ENCODE measurements at regions not wholly inside any gene's neighbourhood (a gene's known extent, or its start where the extent isn't known, plus 50 kb on each side); places are given as distances from the start of the nearest gene placed in this dataset.
"Not testable (repeated sequence)": the region's sequence is repeated elsewhere in the genome, so short reads cannot be mapped to it uniquely, and the experiment has no call there.

- DNase-seq (ENCODE audit: low spot score), result no peak
Measured at GRCh38 chr15:38614621-38615020, 50.0 kb upstream of the RASGRP1 start.

DNA sequence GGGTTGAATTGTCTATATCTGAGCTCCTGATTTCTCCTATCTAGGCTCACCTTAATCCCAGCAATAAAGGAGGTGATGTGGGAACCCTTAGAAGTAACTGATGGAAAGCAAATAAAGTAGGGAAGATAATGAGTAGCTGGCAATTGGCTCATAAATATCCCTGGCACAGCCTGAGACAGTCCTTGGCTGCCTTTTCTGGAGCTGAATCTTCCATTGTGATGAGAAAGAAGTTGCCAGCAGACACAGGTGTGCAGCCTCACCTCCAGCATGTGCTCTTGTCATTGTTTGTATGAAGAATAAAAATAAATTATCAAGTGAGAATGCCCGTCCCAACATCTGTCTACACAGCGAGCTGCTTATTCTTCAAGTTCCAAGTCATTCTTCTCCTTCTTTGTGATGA is 53.2 kb upstream of the RASGRP1 start:
- no peak for DNase-seq (ENCODE audit: low spot score)

GRCh38 chr15:38618242-38618955 is 53.8 kb upstream of the RASGRP1 start:
- no peak for DNase-seq (ENCODE audit: low spot score)

GRCh38 chr15:38620098-38620497 is 55.5 kb upstream of the RASGRP1 start:
- DNase-seq (ENCODE audit: low spot score), result no peak

- DNase-seq (ENCODE audit: low spot score), result no peak
Measured at GRCh38 chr15:38620851-38621594, 56.4 kb upstream of the RASGRP1 start.

DNA sequence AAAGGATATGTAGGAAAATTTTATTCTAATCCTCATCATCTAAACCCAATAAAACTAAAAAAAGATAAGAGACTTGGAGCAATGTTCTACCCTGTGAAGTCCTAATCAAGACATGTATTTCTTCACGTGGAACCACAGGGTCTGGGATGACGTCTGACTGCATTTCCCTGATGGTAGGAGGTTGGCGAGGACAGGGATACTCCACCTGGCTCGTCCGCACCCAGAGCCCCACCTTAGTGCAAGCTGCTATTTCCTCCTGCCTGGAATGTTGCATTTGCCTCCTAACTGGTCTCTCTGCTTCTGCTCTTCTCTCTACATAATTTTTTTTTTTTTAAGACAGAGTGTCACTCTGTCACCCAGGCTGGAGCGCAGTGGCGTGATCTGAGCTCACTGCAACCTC is 57.7 kb upstream of the RASGRP1 start:
- no peak for DNase-seq (ENCODE audit: low spot score)

DNA sequence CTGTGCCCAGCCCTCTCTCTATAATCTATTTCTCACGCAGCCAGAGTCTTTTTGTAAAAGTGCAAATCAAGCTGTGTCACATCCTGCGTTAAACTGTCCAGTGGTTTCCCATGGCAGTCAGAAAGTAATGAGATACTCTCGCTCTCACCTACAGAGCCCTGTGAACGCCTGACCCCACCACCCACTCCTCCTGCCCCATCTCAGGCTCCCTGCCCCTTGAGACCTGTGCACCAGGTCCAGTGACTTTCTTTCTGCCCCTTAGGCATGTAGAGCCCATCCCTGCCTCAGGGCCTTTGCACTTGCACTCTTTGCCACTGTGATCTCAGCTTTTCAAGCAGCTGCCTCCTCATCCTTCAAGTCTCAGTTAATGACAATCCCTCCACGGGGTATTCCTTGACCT is 58.3 kb upstream of the RASGRP1 start:
- no peak for DNase-seq (ENCODE audit: low spot score)

GRCh38 chr15:38623744-38624143 is 59.1 kb upstream of the RASGRP1 start:
- DNase-seq (ENCODE audit: low spot score), result no peak

- no peak for DNase-seq (ENCODE audit: low spot score)
Measured at GRCh38 chr15:38624244-38625205, 59.9 kb upstream of the RASGRP1 start.

DNA sequence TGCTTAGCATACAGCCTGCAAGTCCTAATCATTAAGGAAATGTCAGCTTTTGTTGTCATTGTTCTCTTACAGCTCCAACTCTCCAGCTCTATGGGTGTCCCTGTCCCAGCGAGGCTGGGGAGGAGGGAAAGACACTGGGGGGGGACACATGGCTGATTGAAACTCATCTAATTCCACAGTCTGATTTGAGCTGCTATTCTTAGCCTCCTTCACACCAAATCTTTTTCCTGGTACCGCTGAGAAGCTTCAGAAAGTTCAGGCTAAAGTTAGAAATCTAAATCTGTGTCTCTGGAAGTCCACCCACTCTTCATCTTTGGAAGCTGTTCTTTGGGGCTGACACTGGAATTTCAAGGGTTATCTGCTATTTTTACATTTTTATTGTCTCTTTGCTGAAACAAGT is 61.3 kb upstream of the RASGRP1 start:
- no peak for DNase-seq (ENCODE audit: low spot score)

GRCh38 chr15:38626443-38627050 is 61.9 kb upstream of the RASGRP1 start:
- DNase-seq (ENCODE audit: low spot score), result no peak

- DNase-seq (ENCODE audit: low spot score), result no peak
Measured at GRCh38 chr15:38627689-38628277, 63.2 kb upstream of the RASGRP1 start.

DNA sequence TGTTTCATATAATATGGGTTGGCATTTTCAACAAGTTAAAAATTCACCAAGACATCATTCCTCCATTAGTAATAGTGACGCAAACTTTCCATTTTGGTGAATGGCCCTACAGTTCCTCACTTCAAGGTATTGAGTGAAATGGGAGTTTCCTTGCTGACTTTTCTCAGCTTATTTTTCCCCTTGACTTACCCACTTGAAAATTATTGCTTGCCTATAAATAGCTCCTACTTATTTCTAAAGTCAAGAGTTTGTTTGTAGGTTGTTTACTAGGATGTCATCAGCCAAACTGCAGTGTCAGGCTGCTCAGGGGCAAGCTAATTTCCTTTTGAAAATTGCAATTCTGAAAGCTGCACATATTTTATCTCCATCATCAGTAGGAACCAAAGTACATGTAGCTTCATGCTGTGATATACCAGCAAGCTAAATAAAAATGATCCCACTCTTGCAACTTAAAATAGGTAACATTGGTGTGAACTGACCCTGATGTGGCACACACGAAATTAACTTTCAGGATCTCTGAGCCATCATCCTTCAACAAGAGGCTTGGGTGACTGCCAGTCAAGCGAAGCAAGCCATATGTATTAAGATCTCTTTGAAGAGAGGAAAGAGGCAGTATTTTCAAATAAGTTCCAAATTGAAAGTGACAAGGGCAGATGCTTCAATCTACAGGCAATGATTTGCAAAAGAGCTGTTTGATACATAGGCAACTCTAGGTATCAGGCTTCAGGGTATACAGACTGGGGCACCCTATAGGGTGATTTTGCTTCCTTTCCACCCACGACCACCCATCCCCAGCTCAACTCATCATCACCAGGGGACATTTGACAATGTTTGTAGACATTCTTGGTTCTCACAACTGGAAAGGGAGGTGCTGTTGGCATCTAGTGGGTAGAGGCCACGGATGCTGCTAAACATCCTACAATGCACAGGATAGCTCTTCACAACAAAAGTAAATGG is 66.8 kb upstream of the RASGRP1 start:
- no peak for DNase-seq (ENCODE audit: low spot score)

DNA sequence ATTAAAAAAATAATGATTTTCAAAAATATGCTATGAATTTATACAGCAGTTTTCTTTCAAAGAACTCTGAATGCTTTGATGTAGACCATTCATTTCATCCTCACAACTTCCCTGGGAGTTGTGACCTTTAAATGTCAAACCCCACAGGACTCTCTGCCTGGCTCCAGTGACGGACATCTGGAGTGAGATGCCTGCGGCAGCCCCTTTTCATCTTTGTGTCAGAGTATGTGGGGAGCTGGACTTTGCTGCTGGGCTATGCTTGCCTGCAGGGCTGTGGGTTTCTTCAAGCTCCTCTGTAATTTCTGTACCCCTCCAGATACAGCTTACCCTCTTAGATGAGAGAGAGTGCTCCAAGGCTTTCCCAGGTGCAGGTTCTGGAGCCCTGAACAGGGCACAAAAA is 70.6 kb upstream of the RASGRP1 start:
- no peak for DNase-seq (ENCODE audit: low spot score)

- DNase-seq (ENCODE audit: low spot score), result no peak
Measured at GRCh38 chr15:38636597-38636996, 72.0 kb upstream of the RASGRP1 start.

- no peak for DNase-seq (ENCODE audit: low spot score)
Measured at GRCh38 chr15:38638126-38638525, 73.5 kb upstream of the RASGRP1 start.

DNA sequence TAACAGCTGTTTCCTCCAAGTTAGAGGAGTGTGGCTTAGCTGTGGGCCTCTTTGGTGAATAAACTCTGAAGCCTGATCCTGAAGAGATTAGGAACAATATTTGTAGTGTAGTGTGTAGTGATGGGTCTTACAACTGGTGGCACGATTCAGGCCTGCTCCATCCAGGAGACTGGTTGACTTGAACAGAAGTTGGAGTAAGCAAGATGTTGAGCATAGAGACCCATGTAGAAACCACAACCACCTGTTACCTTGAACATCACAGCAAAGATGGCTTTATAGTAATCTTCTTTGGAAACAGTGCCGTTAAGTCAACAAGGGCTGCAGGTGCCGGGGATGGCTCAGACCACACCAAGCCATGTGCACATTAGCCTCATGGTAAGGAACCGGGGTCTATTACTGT is 74.2 kb upstream of the RASGRP1 start:
- no peak for DNase-seq (ENCODE audit: low spot score)

DNA sequence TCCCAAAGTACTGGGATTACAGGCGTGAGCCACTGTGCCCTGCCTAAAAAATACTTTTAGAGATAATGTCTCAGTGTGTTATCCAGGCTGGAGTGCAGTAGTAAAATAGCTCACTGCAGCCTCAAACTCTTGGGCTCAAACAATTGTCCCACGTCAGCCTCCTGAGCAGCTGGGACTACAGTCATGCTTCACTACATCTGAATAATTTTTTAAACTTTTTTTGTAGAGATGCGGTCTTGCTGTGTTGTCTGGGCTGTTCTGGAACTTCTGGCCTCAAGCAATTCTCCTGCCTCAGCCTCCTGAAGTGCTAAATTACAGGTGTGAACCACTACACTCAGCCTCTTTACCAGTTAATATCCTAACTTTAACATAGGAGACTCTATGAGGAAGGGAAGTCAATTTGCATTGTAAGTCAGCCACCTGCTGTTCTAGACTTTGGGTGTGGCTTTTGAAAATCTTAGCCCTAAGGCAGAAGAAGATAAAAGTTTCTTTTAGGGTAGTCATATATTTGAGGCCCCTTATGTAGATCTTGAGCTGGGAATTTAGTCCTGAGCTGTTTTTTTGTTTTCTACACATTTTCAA is 78.2 kb upstream of the RASGRP1 start:
- no peak for DNase-seq (ENCODE audit: low spot score)

- not testable (repeated sequence) for DNase-seq (ENCODE audit: low spot score)
Measured at GRCh38 chr15:38644353-38644752, 79.7 kb upstream of the RASGRP1 start.

DNA sequence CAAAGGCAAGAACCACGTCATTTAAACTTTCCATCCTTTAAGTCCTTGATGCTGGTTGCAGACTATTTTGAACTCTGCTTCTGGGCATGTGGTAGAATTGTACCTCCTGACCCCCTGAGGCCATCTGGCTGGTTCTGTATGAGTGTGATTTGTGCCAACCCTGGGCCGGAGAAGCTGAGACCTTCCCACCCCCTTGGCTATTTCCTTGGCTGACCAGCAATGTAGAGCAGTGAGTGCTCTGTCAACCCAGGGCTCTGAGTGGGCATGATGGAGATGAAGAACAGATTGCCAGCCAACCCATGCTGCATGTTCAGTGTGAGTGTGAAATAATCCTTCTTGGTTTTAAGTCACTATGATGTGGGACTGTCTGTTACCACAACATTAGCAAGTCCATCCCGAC is 82.1 kb upstream of the RASGRP1 start:
- no peak for DNase-seq (ENCODE audit: low spot score)

Measured in HuH-7 (cell line).